OCI-LY1 (cell line): ENCODE measurements at regions not wholly inside any gene's neighbourhood (a gene's known extent, or its start where the extent isn't known, plus 50 kb on each side); places are given as distances from the start of the nearest gene placed in this dataset.

Experiments
- H2AFZ ChIP-seq: fragments of 200-600 bp; sonication (generic), shearing (Covaris generic); 2 replicates; pipeline ENCODE4 v1.6.0; 2014; ENCODE audit warnings: antibody characterized with exemption, mild to moderate bottlenecking, low read length
- H3F3A ChIP-seq: fragments of 200-600 bp; sonication (generic), shearing (Covaris generic); 2 replicates; pipeline ENCODE4 v1.6.0; 2014; ENCODE audit warnings: mild to moderate bottlenecking, antibody characterized with exemption, low read length, moderate library complexity; ENCODE audit not compliant: insufficient read depth
- H3K27ac ChIP-seq: fragments of 200-600 bp; sonication (generic); 2 replicates; pipeline ENCODE4 v1.5.1; 2014; ENCODE audit warnings: low read length, mixed run types, mild to moderate bottlenecking, low read depth; ENCODE audit not compliant: poor library complexity, severe bottlenecking
- H3K27me3 ChIP-seq: fragments of 200-600 bp; sonication (generic); 2 replicates; pipeline ENCODE4 v1.6.0; 2014; ENCODE audit warnings: antibody characterized with exemption, mild to moderate bottlenecking, low read length, moderate library complexity; ENCODE audit not compliant: insufficient read depth
- H3K36me3 ChIP-seq: fragments of 200-600 bp; sonication (generic); 2 replicates; pipeline ENCODE4 v1.6.1; 2014; ENCODE audit warnings: mild to moderate bottlenecking, antibody characterized with exemption, low read length, moderate library complexity, mixed read lengths; ENCODE audit not compliant: insufficient read depth
- H3K4me1 ChIP-seq: fragments of 200-600 bp; sonication (generic); 2 replicates; pipeline ENCODE4 v1.5.1; 2014; ENCODE audit warnings: mild to moderate bottlenecking, low read length, moderate library complexity; ENCODE audit not compliant: insufficient read depth, severe bottlenecking
- H3K4me2 ChIP-seq: fragments of 200-600 bp; sonication (generic), shearing (Covaris generic); 2 replicates; pipeline ENCODE4 v1.6.1; 2014; ENCODE audit warnings: low read length
- H3K4me3 ChIP-seq: fragments of 200-600 bp; sonication (generic); 2 replicates; pipeline ENCODE4 v1.5.1; 2014; ENCODE audit warnings: low read length, low read depth, mild to moderate bottlenecking, mixed read lengths; ENCODE audit not compliant: poor library complexity, severe bottlenecking
- H3K79me2 ChIP-seq: fragments of 200-600 bp; shearing (Covaris generic); 2 replicates; pipeline ENCODE4 v1.6.1; 2016; ENCODE audit warnings: mixed run types, low read length, mixed read lengths; ENCODE audit not compliant: insufficient read depth
- H3K9ac ChIP-seq: fragments of 200-600 bp; sonication (generic), shearing (Covaris generic); 2 replicates; pipeline ENCODE4 v1.6.1; 2014; ENCODE audit warnings: mild to moderate bottlenecking, low read length, mixed read lengths
- H3K9me2 ChIP-seq: fragments of 200-600 bp; sonication (generic), shearing (Covaris generic); 2 replicates; pipeline ENCODE4 v1.6.1; 2014; ENCODE audit warnings: low read depth, mild to moderate bottlenecking, low read length, mixed read lengths
- H3K9me3 ChIP-seq: fragments of 200-600 bp; shearing (Covaris generic); 2 replicates; pipeline ENCODE4 v1.6.1; 2014; ENCODE audit warnings: low read length, mixed read lengths
- H4K20me1 ChIP-seq: fragments of 200-600 bp; sonication (generic), shearing (Covaris generic); 2 replicates; pipeline ENCODE4 v1.6.0; 2016; ENCODE audit warnings: mild to moderate bottlenecking, low read length; ENCODE audit not compliant: insufficient read depth
- CTCF ChIP-seq: fragments of 200-600 bp; sonication (generic), shearing (Covaris generic); IDR thresholded peaks from 2 replicates; pipeline ENCODE4 v1.5.1; 2017; ENCODE audit warnings: mild to moderate bottlenecking, antibody characterized with exemption, low read length, moderate library complexity, mixed read lengths
- EZH2 ChIP-seq: fragments of 200-600 bp; sonication (generic), shearing (Covaris generic); IDR thresholded peaks from 2 replicates; pipeline ENCODE4 v1.8.0; 2017; ENCODE audit warnings: borderline replicate concordance, mixed run types, mild to moderate bottlenecking, antibody characterized with exemption, low read length, moderate library complexity, mixed read lengths

- no peaks in the 10 kb centered on the region for H4K20me1 ChIP-seq
- H3K9ac ChIP-seq: no peak overlapping the region
- H3K4me2 ChIP-seq: no peak overlapping the region
- H3K79me2 ChIP-seq: no peaks in the 10 kb centered on the region
- H3K9me2 ChIP-seq: no peaks in the 10 kb centered on the region
- no peak overlapping the region for H3K4me3 ChIP-seq
- H3K36me3 ChIP-seq: no peaks in the 10 kb centered on the region
- H3K27me3 ChIP-seq: no peaks in the 10 kb centered on the region
- H3K9me3 ChIP-seq: 0 out of 2 replicates have a peak, but pooled peaks cover 3% of the 10 kb centered on the region
- TF ChIP-seq CTCF: no peak
- no peak for TF ChIP-seq EZH2
- H3K27ac ChIP-seq: no peak overlapping the region
- no peaks in the 10 kb centered on the region for H3F3A ChIP-seq
- H3K4me1 ChIP-seq: no peaks in the 10 kb centered on the region
- H2AFZ ChIP-seq: peak overlapping the region; percentile 4; the same call in 1 of the 2 replicates
Observed at GRCh38 chr4:175297965-175298565, 379.9 kb downstream of the ADAM29 start.

DNA sequence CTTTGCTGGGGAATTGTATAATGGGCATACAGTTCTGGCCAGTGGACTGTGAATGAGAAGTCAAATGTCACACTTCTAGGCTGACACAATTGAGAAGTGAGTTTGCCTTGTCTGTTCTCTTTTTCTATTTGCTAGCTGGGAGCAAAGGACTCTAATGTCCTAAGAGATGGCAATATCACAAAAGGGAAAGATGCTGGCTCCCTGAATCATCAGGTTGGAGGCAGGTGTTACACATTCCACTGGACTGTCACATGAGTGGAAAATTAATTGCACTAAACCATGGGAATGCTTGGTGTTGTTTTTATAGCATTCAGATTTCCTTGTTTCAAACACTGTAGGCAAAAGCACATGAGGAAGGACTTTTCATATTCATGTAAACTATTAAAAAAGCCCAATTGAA, 388.3 kb downstream of the ADAM29 start:
- Histone ChIP-seq H3K4me2 (no peak overlapping the region), H3K27me3 (no peaks in the 10 kb centered on the region), H3K4me3 (no peak overlapping the region), H2AFZ (no peak overlapping the region), H3K4me1 (no peaks in the 10 kb centered on the region), H3K9me3 (no peaks in the 10 kb centered on the region), H3K9ac (no peak overlapping the region), H4K20me1 (no peaks in the 10 kb centered on the region), H3K9me2 (no peaks in the 10 kb centered on the region), H3K27ac (no peak overlapping the region), H3K36me3 (no peaks in the 10 kb centered on the region), H3F3A (no peaks in the 10 kb centered on the region), H3K79me2 (no peaks in the 10 kb centered on the region)
- TF ChIP-seq EZH2: no peak
- TF ChIP-seq CTCF: no peak

GRCh38 chr4:175307326-175307725, 389.2 kb downstream of the ADAM29 start:
- H3K4me1 ChIP-seq: no peaks in the 10 kb centered on the region

More at GRCh38 chr4:175307326-175307725, 389.2 kb downstream of the ADAM29 start:
- Histone ChIP-seq H3K9me2 (no peaks in the 10 kb centered on the region), H3K4me2 (no peak overlapping the region), H3K9ac (no peak overlapping the region), H3K27me3 (no peaks in the 10 kb centered on the region), H3K36me3 (no peaks in the 10 kb centered on the region), H3K4me3 (no peak overlapping the region), H3K9me3 (no peaks in the 10 kb centered on the region), H3F3A (no peaks in the 10 kb centered on the region), H3K79me2 (no peaks in the 10 kb centered on the region), H4K20me1 (no peaks in the 10 kb centered on the region), H3K27ac (no peak overlapping the region), H2AFZ (no peak overlapping the region)
- no peak for TF ChIP-seq CTCF
- TF ChIP-seq EZH2: no peak
